NCI-H1930 (cell line): ENCODE measurements at regions not wholly inside any gene's neighbourhood (a gene's known extent, or its start where the extent isn't known, plus 50 kb on each side); places are given as distances from the start of the nearest gene placed in this dataset.

Experiments used
- DNase-seq, 2 experiments: peaks; one replicate each; lab custom pipeline; 2025; lab: John Stamatoyannopoulos, UW

DNA sequence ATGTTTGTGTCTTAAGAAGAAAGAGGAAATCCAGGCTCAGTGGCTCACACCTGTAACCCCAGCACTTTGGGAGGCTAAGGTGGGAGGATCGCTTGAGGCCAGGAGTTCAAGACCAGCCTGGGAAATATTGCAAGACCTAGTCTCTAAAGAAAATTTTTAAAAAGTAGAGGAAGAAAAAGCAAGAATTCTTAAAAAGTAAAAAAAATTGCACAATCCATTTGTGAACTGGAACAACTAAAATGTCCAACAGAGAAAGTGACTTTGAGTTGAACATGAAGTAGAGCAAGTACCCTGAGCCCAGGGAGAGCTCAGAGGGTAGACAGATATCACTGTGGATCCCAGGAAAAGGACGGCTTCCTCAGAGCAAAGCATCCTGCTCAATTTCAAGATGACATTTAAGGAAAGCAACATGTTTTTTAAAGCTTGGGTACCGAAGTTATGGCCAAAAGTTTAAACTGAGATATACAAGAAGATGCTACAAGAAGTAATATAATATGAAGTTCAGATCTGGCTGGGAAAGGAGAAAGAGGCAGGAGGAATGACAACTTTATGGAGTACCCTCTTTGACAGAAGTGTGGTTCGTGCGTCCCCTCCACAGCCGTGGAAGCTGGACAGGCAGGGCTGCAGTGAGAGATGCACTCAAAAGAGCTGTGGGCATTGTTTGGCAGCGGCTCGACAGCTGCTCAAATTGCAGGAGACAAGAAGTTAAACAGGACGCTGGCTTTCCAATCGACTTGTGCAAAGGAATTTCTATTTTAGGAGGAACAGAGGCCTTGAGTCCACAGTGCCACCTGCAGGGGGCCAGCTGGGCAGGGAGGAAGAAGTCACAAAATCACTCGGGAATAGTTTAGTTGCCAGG is 201.3 kb downstream of the JCAD start:
- DNase-seq: no peak

DNA sequence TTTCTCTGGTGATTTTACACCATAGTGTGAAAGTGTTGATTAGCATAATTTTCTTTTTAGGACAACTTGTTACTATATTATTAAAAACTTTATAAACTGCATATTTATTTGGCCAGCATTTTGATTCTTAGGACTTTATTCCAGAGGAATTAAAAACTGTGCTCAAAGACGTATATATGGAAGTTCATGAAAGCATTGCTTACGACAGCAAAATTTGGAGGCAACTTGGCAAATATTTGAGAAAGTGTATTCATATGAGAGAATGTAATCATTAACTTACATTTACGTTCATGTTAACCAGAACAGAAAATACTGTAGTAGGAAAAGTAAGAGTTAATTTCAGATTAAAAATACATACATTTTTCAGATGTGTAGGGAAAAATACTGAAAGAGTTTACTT is 203.1 kb downstream of the JCAD start:
- no peak for DNase-seq

DNA sequence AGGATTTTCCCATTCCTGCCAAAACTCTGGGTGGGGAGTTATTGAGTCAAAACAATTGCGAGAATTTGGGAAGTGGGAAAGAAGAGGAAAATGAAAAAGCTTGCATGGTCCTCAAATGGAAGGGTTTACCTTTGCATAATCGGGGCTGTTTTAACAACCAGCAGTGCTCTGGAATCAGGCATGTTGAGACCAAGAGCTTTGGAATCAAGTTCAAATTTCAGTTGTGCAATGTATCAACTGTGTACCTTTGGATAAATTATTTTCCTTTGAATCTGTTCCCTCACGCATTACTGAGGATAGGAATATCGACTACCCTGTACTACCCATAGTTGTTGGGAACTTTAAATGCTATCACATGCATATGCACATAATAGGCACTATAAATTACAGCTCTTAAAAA is 205.5 kb downstream of the JCAD start:
- DNase-seq: no peak

DNA sequence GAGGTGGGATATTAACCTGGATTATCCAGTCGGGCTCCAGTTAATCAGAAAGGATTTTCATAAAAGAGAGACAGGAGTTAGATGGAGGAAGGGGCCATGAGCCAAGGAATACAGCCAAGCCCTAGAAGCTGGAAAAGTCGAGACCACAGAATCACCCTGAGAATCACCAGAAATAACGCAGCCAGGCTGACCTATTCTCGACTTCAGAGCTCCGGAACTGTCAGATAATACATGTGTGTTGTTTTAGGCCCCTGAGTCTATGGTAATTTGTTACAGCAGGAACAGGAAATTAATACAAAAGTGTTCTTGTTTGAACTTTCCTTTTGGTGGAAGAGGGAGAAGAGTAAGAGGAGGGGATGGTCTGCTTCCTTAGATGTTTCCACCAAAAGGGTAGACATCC is 208.1 kb downstream of the JCAD start:
- DNase-seq: no peak

DNA sequence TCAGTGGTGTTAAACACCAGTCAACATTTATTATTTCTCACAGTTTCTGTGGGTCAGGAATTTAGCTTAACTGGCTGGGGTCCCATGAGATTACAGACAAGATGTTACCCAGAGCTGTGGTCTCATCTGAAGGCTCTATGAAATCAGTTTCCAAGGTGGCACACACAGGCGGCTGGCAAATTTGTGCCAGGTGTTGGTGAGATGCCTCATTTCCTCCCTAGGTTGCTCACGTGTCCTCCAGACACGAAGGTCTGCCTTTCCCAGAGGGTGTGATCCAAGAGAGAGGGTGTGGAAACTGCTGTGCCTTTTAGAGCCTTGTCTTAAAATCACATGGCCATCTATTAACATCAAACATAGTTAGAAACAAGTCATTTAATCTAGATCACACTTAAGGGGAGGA is 209.0 kb downstream of the JCAD start:
- no peak for DNase-seq

DNA sequence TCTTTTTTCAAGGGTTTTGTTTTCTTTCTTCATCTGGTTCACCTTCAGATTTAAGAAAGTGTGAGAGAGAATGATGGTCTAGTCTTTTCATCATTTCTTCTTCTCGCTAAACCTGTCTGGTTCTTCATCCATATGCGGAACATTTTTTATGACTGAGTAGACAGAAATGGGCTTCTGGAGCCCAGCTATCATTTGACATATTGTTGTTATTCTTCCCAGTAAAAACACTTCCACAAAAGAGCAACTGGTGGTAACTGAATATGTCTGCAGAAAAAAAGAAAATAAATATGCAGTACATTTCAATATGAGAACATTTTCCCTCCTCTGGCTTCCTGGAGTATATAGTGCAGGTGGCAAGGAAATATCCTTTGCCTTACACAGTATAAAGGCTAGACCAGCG is 209.5 kb downstream of the JCAD start:
- DNase-seq: no peak

DNA sequence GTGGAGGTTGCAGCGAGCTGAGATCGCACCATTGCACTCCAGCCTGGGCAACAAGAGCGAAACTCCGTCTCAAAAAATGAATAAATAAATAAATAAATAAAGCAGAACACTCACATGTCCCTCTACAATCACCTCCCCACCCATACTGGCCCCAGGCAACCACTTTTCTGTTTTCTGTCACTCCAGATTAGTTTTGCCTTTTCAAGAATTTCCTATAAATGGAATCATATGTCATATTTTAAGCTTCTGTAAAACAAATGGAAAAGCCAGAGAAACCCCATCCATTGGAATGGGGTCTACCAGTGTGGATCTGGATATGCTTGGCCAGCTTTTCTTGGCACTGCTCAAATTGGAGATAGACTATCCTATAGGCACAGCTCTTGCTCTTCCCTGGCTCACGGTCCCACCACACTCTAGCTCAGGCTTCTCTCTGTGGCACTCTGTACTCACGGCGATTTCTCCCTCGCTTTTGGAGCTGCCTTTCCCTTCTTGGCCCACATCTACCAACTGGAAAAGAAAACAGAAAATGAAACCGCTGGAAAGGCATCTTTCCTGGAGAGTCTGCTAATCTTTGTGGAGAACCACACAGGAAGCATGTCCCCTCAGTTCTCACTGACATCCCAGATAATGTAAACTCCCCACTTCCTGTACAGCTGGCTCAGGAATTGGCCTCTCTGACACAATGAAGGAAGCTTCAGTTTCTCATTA is 210.1 kb downstream of the JCAD start:
- no peak for DNase-seq

DNA sequence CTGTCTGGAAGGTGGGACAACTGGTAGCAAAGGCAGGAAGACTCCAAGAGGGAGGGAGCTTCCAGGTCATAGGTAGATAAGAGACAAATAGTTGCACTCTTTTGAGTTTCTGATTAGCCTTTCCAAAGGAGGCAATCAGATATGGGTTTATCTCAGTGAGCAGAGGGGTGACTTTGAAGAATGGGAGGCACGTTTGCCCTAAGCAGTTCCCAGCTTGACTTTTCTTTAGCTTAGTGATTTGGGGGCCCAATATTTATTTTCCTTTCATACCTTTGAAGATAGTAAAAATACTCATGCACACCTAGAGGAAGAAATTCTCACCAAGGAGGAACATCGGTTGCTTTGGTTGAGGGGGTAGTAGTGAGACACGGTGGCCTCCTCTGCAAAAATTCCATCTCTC is 212.1 kb upstream of the SVIL start:
- DNase-seq: no peak

DNA sequence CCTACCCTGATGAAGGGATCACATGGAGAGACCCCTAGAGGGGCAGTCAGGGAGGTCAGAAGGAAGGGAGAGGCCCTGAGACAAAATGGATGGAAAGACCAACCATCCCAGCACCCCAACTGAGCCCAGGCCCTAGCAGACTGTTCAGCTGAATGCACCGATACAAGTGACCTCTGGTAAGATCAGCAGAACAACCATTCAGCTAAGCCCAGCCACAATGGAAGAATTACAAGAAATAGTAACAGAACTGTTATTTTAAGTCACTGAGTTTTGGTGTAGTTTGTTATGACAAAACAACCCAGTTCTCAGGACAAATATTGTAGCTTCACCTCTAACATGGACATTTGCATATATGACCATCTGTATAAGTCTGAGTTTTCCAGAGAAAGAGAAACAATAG is 210.4 kb upstream of the SVIL start:
- no peak for DNase-seq

DNA sequence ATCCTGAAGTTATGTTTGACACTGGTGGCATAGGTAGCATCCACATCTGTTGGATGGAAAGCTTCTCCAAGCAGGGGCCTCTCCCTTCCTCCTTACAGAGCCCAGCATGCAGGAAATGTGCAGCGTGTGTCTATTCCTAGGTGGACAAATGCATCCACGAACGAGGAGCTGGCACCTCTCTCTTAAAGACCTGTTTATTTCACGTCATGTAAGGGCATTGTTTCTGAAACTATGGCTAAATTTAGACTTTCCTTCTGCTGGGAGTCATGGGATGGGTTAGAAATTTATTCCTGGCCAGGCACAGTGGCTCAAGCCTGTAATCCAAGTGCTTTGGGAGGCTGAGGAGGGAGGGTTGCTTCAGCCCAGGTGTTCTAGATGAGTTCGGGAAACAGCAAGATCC is 208.4 kb upstream of the SVIL start:
- no peak for DNase-seq

DNA sequence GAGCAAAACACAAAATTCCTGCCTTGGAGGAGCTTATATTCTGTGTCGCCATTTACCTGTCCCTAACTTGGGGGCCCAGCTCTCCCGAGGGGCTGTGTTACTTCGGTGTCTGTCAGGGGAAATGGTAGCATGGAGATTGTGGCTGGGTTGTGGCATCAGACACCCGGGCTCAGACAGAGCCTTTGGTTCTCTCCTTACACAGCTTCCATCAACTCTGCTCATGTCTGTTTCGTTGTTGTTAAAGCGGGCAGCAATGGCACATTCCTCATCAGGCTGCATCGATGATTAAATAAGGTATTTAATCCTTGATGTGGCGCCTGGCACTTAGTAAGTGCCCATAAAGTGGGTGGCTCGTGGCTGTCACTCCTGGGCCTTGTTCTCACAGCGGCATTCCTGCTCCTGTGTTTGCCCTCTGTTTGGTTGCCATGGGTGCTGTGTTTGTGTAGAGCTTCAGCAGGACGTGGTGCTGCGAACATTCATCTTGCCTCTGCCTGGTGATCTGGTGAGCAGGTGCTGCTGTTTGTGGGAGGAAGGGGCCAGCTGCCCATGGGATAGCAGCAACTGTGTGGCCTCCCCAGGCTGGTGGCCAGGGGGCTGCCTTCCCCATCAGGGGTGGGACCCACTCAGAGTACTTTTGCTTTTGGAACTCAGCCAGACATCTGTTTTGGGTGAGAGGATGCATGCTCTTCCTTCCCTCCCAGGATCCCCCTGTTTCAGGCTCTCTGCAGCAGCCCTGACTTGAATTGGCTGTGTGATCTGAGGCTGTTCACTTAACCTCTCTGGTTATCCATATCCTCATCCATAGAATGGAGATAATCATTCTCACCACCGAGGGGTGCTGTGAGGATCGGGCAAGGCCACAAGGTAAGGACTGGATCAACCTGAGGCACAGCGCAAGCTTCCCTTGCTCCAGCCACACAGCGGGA is 207.2 kb upstream of the SVIL start:
- peak; percentile 29 to 32 for DNase-seq

DNA sequence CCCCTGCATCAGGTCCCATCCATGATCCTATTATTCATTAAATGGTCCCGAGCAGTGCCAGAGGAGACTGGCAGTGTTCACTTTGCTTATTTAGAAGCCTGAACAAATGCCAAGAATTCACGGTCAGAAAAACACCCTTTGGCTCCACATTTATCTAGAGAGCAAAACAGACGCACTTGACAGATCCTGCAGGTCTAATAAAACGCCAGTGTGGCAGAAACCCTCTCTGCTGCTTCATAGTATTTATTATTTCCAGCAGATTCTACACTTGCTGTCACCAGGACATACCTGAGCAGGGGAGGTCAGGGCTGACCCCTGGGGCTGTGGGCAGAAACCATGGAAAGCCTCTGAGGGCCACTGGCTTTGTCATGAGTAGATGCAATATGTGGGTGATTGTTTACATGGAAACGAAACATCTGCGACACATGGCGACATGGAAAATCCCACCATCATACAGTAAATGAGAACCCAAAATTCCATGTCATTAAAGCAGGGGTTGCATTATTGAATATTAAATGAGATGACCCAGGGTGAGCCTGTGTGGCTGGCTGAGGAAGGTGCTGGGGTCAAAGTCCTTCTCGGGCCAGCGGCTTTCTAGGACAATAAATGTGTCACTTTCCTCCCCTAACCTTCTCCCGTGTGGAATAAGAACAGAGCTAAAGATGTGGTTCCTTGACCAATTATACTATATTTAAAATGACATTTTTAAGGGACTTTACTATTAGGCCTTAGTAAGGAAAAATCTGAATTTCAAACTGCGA is 205.9 kb upstream of the SVIL start:
- DNase-seq: no peak

DNA sequence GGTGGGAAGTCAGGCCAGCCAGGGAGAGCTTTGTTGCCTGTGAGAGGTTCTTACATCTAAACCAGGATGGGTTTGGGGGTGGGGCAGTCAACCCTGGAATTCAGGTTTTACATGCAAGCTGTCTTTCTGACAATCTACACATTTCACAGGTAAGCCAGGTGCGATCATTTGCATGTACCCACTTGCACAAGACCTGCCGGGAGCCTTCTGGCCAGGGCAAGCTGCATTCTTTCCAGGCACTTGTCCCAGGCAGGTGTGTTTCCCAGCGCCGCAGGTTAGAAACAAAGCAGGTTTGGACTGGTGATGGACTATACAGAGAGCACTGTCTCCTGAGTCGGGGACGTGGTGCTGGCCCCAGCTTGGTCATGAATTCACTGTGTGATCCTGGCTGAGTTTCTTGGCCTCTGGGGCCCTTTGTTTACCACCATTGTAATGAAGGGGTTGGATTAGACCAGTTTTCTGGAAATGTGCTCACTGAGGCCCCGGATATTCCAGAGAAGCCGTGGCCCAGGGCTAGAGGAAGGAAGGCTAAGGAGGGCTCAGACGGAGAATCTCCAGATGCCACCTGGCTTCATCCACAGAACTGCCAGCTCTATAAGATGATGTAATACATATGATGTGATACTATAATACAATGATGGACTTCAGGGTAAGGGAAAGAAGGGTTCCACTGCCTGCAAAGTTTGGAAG is 205.2 kb upstream of the SVIL start:
- no peak for DNase-seq

DNA sequence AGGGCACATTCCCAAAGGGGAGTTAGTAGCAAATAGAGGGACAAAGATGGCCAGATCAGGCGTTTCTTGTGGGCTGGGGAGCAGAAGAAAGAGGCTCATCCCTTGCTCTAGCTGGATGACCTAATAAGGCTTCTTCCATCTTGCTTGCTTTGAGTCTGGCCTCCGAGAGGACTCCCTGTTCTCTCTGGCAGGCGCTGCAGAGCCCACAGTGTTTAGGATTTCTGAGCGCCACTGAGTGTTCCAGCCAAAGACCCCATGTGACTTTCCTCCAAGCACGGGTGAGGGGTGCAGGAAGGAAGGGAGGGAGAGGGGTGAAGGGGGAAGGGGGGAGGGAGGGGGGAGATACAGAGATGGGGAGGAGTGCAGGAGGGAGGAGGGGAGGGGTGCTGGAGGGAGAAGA is 203.8 kb upstream of the SVIL start:
- no peak for DNase-seq

DNA sequence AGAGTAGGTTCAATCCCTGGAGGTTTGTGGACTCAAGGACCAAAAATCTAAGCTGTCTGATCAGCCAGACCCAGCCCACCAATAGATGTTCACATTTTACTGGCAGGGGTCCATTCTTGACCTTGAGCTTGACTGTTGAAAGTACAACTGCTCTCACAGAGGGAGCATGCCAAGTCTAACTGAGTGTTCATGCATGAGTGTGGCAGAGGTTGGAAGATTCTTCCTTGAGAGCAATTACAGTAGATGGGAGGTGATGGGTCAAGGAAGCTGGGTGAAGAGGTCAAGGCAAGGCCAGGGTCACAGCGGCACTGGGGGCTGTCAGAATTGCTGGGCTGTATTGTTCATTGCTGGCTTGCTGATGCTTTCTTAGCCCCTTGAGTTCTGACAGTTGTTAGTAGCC is 202.8 kb upstream of the SVIL start:
- DNase-seq: no peak

DNA sequence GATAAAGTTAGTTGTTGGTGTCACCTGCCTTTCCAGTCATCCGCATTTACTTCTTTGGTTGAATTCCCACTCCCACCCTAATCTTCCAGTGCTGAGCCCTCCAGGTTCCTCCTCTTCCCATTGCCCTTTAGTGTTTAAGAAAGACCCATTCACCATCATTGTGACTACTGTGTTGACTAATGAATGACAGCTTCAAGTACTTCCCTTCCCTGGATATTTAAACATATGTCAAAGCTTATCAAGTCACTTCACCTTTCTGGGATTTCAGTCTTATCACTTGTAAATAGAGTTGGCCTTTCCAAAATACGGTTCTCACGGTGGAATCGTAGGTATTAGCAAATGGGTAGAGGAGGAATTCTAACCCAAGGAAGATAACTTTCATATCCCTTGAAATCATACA is 201.6 kb upstream of the SVIL start:
- no peak for DNase-seq

DNA sequence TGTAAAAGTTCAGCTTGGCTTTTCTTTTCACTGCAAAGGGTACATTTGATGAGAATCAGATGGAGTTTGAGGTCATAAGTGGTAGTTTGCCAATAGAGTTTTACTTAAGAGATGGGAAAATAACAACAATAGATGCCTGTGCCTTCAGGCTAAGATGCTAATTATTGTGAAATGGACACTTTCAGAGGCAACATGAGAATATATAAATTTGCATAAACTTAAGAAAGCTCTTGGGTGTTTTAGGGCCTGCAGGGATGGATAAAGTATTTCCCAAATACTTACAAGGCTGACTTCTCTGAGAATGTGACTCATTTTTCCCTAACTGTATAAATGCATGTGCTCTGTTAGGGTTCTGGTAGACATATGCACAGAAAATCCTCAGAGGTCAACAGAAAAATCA is 200.3 kb upstream of the SVIL start:
- DNase-seq: no peak

DNA sequence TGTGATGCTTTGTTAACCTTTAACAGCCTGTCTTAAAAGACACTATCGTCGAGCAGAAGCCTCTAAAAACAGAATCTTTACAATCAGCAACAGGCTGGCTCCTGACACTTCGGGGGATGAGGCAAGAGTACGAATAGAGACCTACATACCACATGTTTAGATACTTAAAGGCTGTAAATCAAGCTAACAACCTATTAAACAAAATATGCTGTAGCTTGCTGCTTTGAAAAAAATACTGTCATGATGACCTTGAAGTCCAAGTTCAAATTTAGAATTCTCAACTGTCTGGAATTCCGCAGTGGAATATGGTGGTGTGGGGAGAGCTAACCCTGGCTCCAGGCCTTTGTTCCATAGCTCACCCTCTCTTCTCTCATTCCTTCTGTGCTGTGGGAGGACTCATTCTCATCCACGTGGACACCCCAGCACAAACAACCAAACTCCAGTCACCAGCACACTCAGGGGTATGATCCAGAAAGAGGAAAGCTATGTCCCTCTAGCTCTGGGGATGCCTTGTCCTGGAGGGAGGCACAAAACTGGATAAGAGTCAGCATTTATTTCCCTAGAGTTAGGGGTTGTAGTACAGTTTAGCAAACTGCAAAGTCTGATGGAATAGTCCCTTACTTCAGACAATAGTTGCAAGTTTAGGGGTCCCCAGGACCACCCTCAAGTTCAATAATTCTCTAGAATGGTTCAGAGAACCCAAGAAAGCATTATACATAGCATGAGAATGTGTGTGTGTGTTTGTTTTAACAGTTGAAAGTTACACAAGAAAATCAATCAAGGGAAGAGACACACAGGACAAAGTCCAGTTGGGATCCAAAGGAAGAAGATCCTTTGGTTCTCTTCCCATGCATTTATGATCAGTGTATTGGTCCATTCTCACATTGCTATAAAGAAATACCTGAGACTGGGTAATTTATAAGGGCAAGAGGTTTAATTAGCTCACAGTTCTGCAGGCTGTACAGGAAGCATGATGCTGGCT is 196.1 kb upstream of the SVIL start:
- no peak for DNase-seq

DNA sequence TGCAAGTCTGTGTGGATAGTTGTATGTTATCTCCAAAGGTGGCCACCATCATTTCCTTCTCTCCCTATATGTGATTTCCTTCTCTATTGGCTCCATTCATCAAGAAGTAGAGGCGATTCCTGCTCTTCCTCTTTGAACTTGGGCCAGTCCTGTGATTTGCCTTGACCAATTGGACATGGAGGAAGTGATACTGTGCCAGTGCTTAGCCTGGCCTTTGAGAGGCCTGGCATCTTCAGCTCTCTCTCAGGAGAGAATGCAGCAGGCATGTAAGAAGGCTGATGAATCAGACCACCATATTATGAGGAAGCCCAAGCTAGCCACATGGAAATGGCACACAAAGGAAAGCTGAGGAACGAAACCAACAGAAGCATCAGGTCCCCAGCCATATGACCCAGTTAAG is 195.0 kb upstream of the SVIL start:
- DNase-seq: no peak

DNA sequence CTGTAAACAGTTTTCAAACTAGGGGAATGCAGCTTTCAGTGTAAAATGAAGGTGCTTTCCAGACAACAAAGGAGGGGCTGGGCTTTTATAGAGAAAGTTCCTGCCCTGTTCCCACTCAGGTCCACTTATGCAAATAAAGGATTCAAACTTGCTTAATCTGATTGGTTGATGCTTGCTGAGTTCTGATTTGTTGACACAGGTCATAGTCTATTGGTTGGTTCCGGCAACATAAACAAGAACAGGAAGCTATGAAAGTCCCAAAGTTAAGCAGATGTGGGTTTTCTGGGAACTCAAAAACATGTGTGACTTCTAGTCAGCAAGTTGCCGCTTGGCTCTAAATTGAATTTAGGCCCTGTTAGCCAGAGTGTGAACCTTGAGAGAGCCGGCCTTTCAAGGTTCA is 194.2 kb upstream of the SVIL start:
- no peak for DNase-seq
